ENCODE measurements at regions not wholly inside any gene's neighbourhood (a gene's known extent, or its start where the extent isn't known, plus 50 kb on each side); places are given as distances from the start of the nearest gene placed in this dataset.
A peak's percentile ranks its signal among the peaks of the same experiment; 100 is the strongest.

DNA sequence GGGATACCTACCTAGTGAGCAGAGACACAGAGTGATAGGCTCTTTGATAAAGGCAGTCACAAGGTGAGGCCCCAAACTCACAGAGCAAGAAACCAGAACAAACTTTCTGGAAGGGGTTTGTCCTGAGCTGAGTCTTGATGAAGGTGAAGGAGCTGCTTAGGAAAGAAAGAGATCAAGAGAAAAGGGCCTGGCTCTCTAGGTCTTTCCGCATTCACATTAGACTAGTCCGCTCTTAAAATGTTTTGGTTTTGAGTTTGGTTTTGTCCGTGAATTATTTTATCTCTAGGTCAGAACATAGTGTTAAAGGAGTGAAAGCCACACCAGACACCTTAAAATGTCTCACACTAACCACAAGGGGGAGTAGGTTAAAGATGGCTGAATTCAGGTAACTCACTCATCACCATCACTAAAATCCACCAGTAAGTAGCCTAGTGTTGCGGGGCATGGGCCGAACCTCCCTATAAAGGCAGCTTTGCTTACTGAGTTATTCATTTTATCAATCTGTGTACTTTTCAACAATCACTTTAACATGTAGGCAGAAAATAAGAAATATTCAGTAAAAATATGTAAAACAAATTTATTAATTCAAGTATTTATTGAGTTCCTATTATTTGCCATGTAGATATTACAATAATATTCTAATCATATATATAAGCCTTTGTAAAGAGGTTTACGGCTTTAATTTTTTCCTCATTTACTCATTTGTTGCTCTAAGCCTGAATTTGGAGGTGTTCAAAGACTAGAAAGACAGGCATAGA is 121.5 kb upstream of the TSC22D2 start:
- ATAC-seq (peak; percentile 97), DNase-seq (ENCODE audit: low spot score) (no peak)
- H3K27me3 Mint-ChIP-seq (ENCODE audit: low read depth): no peaks in the 10 kb centered on the region
- POLR2A ChIA-PET: interaction anchor here (1.3 kb wide), 1 partner anchor 122 kb away, joined by 3 read pairs; the partner anchor contains the start of gene TSC22D2
- peaks cover 9% of the 10 kb centered on the region for H3K4me1 Mint-ChIP-seq
- no peaks in the 10 kb centered on the region for H3K36me3 Mint-ChIP-seq
- peak overlapping the region; percentile 59 for H3K27ac Mint-ChIP-seq
- H3K4me3 Mint-ChIP-seq: no peak overlapping the region; the same call in 1 of the 2 replicates
- no peak for TF ChIP-seq NFATC4 (CRISPR knock-in tag; IDR thresholded peaks at IDR 0.05)
- TF ChIP-seq, protein P1, sequence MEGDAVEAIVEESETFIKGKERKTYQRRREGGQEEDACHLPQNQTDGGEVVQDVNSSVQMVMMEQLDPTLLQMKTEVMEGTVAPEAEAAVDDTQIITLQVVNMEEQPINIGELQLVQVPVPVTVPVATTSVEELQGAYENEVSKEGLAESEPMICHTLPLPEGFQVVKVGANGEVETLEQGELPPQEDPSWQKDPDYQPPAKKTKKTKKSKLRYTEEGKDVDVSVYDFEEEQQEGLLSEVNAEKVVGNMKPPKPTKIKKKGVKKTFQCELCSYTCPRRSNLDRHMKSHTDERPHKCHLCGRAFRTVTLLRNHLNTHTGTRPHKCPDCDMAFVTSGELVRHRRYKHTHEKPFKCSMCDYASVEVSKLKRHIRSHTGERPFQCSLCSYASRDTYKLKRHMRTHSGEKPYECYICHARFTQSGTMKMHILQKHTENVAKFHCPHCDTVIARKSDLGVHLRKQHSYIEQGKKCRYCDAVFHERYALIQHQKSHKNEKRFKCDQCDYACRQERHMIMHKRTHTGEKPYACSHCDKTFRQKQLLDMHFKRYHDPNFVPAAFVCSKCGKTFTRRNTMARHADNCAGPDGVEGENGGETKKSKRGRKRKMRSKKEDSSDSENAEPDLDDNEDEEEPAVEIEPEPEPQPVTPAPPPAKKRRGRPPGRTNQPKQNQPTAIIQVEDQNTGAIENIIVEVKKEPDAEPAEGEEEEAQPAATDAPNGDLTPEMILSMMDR (IDR thresholded peaks at IDR 0.05): peak; percentile 57; the same call in 1 of the 2 replicates
- CTCF ChIA-PET: interaction anchor here (0.5 to 1.9 kb wide), 22 partner anchors 9 to 709 kb away, joined by 3 to 16 read pairs (median 4); no protein-coding TSS in a partner anchor
- H3K9me3 Mint-ChIP-seq: peaks cover 4% of the 10 kb centered on the region

DNA sequence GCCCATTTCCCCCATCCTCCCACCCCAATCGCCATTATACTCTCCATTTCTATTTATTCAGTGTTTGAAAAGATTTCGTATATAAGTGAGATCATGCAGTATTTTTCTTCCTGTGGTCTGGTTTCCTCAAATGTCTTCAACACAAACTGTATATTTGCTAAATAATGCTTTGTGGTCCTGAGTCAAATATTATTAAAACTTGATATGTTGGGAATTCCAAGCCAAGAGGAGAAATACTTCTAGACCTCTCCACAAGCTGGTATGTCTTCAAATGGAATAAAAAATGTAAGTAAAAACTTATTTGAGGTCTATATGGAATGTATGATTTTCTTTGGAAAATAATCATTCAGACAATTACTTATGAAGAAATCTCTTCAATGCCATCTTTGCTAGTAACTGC is 122.5 kb upstream of the TSC22D2 start:
- Mint-ChIP-seq H3K27ac (no peak overlapping the region), H3K9me3 (no peaks in the 10 kb centered on the region)
- CTCF ChIA-PET: interaction anchor here (0.6 to 1.9 kb wide), 8 partner anchors 14 to 210 kb away, joined by 3 to 16 read pairs (median 4); no protein-coding TSS in a partner anchor

More for the DNA sequence above, 122.5 kb upstream of the TSC22D2 start:
- Mint-ChIP-seq H3K4me3 (no peak overlapping the region), H3K36me3 (no peaks in the 10 kb centered on the region), H3K4me1 (peaks cover 13% of the 10 kb centered on the region), H3K27me3 (ENCODE audit: low read depth) (no peaks in the 10 kb centered on the region)
- DNase-seq (ENCODE audit: low spot score) (no peak), ATAC-seq (no peak)
- POLR2A ChIA-PET: no interaction called here
- TF ChIP-seq TP53 (CRISPR knock-in tag; IDR thresholded peaks at IDR 0.05) (no peak), ZNF416 (CRISPR knock-in tag; IDR thresholded peaks at IDR 0.05) (no peak), TCF7 (CRISPR knock-in tag; IDR thresholded peaks at IDR 0.05; ENCODE audit: low read depth) (no peak), ATF1 (CRISPR knock-in tag; IDR thresholded peaks at IDR 0.05) (no peak), GABPB1 (CRISPR knock-in tag; IDR thresholded peaks at IDR 0.05) (no peak), TEAD4 (CRISPR knock-in tag; IDR thresholded peaks at IDR 0.05) (no peak), FOXP1 (CRISPR knock-in tag; IDR thresholded peaks at IDR 0.05; ENCODE audit: borderline replicate concordance) (no peak), NR1H2 (CRISPR knock-in tag; IDR thresholded peaks at IDR 0.05) (no peak), CREB1 (CRISPR knock-in tag; IDR thresholded peaks at IDR 0.05) (no peak)
- TF ChIP-seq, protein P2, sequence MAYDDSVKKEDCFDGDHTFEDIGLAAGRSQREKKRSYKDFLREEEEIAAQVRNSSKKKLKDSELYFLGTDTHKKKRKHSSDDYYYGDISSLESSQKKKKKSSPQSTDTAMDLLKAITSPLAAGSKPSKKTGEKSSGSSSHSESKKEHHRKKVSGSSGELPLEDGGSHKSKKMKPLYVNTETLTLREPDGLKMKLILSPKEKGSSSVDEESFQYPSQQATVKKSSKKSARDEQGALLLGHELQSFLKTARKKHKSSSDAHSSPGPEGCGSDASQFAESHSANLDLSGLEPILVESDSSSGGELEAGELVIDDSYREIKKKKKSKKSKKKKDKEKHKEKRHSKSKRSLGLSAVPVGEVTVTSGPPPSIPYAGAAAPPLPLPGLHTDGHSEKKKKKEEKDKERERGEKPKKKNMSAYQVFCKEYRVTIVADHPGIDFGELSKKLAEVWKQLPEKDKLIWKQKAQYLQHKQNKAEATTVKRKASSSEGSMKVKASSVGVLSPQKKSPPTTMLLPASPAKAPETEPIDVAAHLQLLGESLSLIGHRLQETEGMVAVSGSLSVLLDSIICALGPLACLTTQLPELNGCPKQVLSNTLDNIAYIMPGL (CRISPR knock-in tag; IDR thresholded peaks at IDR 0.05): no peak
- TF ChIP-seq, protein P3, sequence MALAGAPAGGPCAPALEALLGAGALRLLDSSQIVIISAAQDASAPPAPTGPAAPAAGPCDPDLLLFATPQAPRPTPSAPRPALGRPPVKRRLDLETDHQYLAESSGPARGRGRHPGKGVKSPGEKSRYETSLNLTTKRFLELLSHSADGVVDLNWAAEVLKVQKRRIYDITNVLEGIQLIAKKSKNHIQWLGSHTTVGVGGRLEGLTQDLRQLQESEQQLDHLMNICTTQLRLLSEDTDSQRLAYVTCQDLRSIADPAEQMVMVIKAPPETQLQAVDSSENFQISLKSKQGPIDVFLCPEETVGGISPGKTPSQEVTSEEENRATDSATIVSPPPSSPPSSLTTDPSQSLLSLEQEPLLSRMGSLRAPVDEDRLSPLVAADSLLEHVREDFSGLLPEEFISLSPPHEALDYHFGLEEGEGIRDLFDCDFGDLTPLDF (CRISPR knock-in tag; IDR thresholded peaks at IDR 0.05): no peak
- TF ChIP-seq, protein P4, sequence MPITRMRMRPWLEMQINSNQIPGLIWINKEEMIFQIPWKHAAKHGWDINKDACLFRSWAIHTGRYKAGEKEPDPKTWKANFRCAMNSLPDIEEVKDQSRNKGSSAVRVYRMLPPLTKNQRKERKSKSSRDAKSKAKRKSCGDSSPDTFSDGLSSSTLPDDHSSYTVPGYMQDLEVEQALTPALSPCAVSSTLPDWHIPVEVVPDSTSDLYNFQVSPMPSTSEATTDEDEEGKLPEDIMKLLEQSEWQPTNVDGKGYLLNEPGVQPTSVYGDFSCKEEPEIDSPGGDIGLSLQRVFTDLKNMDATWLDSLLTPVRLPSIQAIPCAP (CRISPR knock-in tag; IDR thresholded peaks at IDR 0.05): no peak
- TF ChIP-seq, protein P5, sequence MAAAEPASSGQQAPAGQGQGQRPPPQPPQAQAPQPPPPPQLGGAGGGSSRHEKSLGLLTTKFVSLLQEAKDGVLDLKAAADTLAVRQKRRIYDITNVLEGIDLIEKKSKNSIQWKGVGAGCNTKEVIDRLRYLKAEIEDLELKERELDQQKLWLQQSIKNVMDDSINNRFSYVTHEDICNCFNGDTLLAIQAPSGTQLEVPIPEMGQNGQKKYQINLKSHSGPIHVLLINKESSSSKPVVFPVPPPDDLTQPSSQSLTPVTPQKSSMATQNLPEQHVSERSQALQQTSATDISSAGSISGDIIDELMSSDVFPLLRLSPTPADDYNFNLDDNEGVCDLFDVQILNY (CRISPR knock-in tag; IDR thresholded peaks at IDR 0.05): no peak
- TF ChIP-seq, protein P6, sequence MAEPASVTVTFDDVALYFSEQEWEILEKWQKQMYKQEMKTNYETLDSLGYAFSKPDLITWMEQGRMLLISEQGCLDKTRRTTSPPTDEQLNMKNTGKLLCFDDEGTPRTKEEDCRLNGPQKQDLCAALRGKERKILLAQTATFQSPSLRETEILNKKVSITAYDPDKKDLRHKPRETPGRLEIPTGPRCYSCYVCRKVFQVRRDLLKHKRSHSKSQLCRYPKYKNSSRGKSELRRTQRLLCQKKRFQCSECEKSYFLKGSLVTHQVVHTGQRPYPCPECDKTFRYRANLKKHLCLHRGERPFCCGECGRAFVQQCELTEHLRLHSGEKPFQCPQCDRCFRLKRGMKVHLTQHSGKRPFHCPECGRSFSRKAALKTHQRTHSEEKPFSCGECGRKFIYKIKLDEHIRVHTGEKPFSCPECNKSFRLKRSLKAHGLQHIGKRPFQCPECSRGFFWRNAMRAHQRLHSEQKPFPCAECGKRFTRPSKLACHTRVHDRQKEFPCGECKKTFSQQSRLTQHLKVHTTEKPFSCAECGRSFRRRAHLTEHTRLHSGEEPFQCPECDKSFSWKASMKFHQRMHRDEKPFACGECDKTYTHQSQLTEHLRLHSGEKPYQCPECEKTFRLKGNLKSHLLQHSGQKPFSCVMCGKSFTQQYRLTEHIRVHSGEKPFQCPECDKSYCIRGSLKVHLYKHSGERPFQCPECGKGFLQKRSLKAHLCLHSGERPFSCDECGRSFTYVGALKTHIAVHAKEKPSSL (CRISPR knock-in tag; conservative IDR thresholded peaks at IDR 0.05): no peak
- TF ChIP-seq, protein P7, sequence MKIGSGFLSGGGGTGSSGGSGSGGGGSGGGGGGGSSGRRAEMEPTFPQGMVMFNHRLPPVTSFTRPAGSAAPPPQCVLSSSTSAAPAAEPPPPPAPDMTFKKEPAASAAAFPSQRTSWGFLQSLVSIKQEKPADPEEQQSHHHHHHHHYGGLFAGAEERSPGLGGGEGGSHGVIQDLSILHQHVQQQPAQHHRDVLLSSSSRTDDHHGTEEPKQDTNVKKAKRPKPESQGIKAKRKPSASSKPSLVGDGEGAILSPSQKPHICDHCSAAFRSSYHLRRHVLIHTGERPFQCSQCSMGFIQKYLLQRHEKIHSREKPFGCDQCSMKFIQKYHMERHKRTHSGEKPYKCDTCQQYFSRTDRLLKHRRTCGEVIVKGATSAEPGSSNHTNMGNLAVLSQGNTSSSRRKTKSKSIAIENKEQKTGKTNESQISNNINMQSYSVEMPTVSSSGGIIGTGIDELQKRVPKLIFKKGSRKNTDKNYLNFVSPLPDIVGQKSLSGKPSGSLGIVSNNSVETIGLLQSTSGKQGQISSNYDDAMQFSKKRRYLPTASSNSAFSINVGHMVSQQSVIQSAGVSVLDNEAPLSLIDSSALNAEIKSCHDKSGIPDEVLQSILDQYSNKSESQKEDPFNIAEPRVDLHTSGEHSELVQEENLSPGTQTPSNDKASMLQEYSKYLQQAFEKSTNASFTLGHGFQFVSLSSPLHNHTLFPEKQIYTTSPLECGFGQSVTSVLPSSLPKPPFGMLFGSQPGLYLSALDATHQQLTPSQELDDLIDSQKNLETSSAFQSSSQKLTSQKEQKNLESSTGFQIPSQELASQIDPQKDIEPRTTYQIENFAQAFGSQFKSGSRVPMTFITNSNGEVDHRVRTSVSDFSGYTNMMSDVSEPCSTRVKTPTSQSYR (CRISPR knock-in tag; IDR thresholded peaks at IDR 0.05): no peak
- TF ChIP-seq, protein P8, sequence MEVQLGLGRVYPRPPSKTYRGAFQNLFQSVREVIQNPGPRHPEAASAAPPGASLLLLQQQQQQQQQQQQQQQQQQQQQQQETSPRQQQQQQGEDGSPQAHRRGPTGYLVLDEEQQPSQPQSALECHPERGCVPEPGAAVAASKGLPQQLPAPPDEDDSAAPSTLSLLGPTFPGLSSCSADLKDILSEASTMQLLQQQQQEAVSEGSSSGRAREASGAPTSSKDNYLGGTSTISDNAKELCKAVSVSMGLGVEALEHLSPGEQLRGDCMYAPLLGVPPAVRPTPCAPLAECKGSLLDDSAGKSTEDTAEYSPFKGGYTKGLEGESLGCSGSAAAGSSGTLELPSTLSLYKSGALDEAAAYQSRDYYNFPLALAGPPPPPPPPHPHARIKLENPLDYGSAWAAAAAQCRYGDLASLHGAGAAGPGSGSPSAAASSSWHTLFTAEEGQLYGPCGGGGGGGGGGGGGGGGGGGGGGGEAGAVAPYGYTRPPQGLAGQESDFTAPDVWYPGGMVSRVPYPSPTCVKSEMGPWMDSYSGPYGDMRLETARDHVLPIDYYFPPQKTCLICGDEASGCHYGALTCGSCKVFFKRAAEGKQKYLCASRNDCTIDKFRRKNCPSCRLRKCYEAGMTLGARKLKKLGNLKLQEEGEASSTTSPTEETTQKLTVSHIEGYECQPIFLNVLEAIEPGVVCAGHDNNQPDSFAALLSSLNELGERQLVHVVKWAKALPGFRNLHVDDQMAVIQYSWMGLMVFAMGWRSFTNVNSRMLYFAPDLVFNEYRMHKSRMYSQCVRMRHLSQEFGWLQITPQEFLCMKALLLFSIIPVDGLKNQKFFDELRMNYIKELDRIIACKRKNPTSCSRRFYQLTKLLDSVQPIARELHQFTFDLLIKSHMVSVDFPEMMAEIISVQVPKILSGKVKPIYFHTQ (CRISPR knock-in tag; IDR thresholded peaks at IDR 0.05): no peak
